ENCODE measurements at regions not wholly inside any gene's neighbourhood (a gene's known extent, or its start where the extent isn't known, plus 50 kb on each side); places are given as distances from the start of the nearest gene placed in this dataset.

- ATAC-seq: no peak
- H3K4me3 ChIP-seq: no peak overlapping the region
- no peak overlapping the region for H3K4me2 ChIP-seq
- peaks cover 9% of the 10 kb centered on the region; the same call in 2 of the 3 replicates for H3K9me3 ChIP-seq
- WGBS (ENCODE audit: missing lambda C conversion rate): 75% methylated on average over 6 of the region's 6 CpGs
- no peak for FAIRE-seq
- TF ChIP-seq HES2 (IDR thresholded peaks at IDR 0.05) (no peak), REST (IDR thresholded peaks at IDR 0.05) (no peak), MAX (IDR thresholded peaks at IDR 0.05) (no peak), EHF (CRISPR knock-in tag; IDR thresholded peaks at IDR 0.05) (no peak)
- ChIA-PET POLR2A (no interaction called here), CTCF (interaction anchor here (1.4 to 1.5 kb wide), 2 partner anchors 11 to 13 kb away, joined by 3 to 8 read pairs; no protein-coding TSS in a partner anchor)
- DNase-seq (ENCODE audit: low read depth in 1 of 2, low spot score in 1 of 2): no peak
- H3K27ac ChIP-seq: no peak overlapping the region
- H3K4me1 ChIP-seq: no peaks in the 10 kb centered on the region
These were observed 119.9 kb downstream of the SYF2 start for GRCh38 chr1:25112400-25112799.

- H3K4me1 ChIP-seq: no peaks in the 10 kb centered on the region
- 67% methylated on average over 6 of the region's 7 CpGs for WGBS (ENCODE audit: missing lambda C conversion rate)
- H3K27ac ChIP-seq: no peak overlapping the region
- TF ChIP-seq, protein P1, sequence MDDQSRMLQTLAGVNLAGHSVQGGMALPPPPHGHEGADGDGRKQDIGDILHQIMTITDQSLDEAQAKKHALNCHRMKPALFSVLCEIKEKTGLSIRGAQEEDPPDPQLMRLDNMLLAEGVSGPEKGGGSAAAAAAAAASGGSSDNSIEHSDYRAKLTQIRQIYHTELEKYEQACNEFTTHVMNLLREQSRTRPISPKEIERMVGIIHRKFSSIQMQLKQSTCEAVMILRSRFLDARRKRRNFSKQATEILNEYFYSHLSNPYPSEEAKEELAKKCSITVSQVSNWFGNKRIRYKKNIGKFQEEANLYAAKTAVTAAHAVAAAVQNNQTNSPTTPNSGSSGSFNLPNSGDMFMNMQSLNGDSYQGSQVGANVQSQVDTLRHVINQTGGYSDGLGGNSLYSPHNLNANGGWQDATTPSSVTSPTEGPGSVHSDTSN (IDR thresholded peaks at IDR 0.05): no peak
- TF ChIP-seq, protein P2, sequence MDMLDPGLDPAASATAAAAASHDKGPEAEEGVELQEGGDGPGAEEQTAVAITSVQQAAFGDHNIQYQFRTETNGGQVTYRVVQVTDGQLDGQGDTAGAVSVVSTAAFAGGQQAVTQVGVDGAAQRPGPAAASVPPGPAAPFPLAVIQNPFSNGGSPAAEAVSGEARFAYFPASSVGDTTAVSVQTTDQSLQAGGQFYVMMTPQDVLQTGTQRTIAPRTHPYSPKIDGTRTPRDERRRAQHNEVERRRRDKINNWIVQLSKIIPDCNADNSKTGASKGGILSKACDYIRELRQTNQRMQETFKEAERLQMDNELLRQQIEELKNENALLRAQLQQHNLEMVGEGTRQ (IDR thresholded peaks at IDR 0.05): no peak
- TF ChIP-seq NFE2L2 (conservative IDR thresholded peaks at IDR 0.05; ENCODE audit: low read length): no peak
- no peak for TF ChIP-seq NR3C1 (IDR thresholded peaks at IDR 0.05)
- no peak for TF ChIP-seq KDM5A (IDR thresholded peaks at IDR 0.05)
- TF ChIP-seq, protein P3, sequence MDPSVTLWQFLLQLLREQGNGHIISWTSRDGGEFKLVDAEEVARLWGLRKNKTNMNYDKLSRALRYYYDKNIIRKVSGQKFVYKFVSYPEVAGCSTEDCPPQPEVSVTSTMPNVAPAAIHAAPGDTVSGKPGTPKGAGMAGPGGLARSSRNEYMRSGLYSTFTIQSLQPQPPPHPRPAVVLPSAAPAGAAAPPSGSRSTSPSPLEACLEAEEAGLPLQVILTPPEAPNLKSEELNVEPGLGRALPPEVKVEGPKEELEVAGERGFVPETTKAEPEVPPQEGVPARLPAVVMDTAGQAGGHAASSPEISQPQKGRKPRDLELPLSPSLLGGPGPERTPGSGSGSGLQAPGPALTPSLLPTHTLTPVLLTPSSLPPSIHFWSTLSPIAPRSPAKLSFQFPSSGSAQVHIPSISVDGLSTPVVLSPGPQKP (IDR thresholded peaks at IDR 0.05; ENCODE audit: low read depth, low read length): no peak
- no peak for TF ChIP-seq EP300 (IDR thresholded peaks at IDR 0.05)
- no peak for TF ChIP-seq E2F6 (IDR thresholded peaks at IDR 0.05; ENCODE audit: borderline replicate concordance, low read depth)
- ChIA-PET POLR2A (no interaction called here), CTCF (interaction anchor here (1.4 to 1.5 kb wide), 2 partner anchors 11 to 12 kb away, joined by 3 to 8 read pairs; no protein-coding TSS in a partner anchor)
- ATAC-seq (no peak), FAIRE-seq (no peak), DNase-seq (ENCODE audit: low read depth in 1 of 2, low spot score in 1 of 2) (no peak)
- H3K4me2 ChIP-seq: no peak overlapping the region
- H3K4me3 ChIP-seq: no peak overlapping the region
- peaks cover 6% of the 10 kb centered on the region; the same call in 2 of the 3 replicates for H3K9me3 ChIP-seq
These were observed 120.6 kb downstream of the SYF2 start for GRCh38 chr1:25111706-25112105.

DNA sequence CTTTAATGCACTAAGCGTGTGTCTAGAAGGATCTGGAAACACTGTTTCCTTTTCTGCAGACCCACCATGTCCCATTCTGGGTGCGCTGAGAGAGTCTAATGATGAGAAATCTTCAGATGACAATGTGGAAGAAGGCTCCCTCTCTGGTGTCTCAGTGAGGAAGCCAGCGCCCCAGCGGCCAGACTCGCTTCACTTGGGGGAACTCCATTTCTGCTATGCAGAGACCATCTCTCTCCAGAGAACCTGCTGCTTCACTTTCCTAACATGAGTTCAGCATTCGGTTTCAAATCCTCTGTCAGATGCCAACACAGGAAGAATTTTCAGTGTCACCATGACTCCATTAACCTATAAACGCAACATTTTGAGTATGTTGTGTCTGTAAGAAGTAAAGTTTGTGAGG is 121.8 kb downstream of the SYF2 start:
- Histone ChIP-seq H3K9me3 (peaks cover 6% of the 10 kb centered on the region; the same call in 2 of the 3 replicates), H3K4me3 (no peak overlapping the region), H3K4me1 (no peaks in the 10 kb centered on the region), H3K4me2 (no peak overlapping the region), H3K27ac (no peak overlapping the region)
- no peak for DNase-seq (ENCODE audit: low read depth in 1 of 2, low spot score in 1 of 2)
- ChIA-PET POLR2A (no interaction called here), CTCF (no interaction called here)
- WGBS (ENCODE audit: missing lambda C conversion rate): 89% methylated on average over 7 of the region's 7 CpGs
- ATAC-seq: no peak
- FAIRE-seq: no peak
- TF ChIP-seq SMC3 (IDR thresholded peaks at IDR 0.05) (no peak), HMGXB4 (CRISPR knock-in tag; IDR thresholded peaks at IDR 0.05; ENCODE audit: borderline replicate concordance) (no peak), ESRRA (IDR thresholded peaks at IDR 0.05; ENCODE audit: borderline replicate concordance, low read length) (no peak), ZC3H11A (IDR thresholded peaks at IDR 0.05) (no peak), HDAC2 (IDR thresholded peaks at IDR 0.05) (no peak), JUN (IDR thresholded peaks at IDR 0.05) (no peak), ZSCAN20 (CRISPR knock-in tag; IDR thresholded peaks at IDR 0.05) (no peak), CBX8 (IDR thresholded peaks at IDR 0.05) (no peak), FOXS1 (CRISPR knock-in tag; IDR thresholded peaks at IDR 0.05) (no peak), GATA3 (IDR thresholded peaks at IDR 0.05; ENCODE audit: borderline replicate concordance) (no peak)
- TF ChIP-seq, protein P1 (IDR thresholded peaks at IDR 0.05): no peak
- TF ChIP-seq, protein P4, sequence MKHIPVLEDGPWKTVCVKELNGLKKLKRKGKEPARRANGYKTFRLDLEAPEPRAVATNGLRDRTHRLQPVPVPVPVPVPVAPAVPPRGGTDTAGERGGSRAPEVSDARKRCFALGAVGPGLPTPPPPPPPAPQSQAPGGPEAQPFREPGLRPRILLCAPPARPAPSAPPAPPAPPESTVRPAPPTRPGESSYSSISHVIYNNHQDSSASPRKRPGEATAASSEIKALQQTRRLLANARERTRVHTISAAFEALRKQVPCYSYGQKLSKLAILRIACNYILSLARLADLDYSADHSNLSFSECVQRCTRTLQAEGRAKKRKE (CRISPR knock-in tag; IDR thresholded peaks at IDR 0.05; ENCODE audit: low read depth): no peak

Data from A549 (cell line).